GM23338 (cell line): ENCODE measurements at regions not wholly inside any gene's neighbourhood (a gene's known extent, or its start where the extent isn't known, plus 50 kb on each side); places are given as distances from the start of the nearest gene placed in this dataset.

Experiments used
- REST ChIP-seq: IDR thresholded peaks from one replicate; pipeline ENCODE4 v1.6.1; 2018; ENCODE audit warnings: antibody characterized with exemption; ENCODE audit not compliant: unreplicated experiment
- TF ChIP-seq, protein P1 (sequence below), 2 experiments: fragments of 200-600 bp in 1 of 2; sonication (generic) in 1 of 2; conservative IDR thresholded peaks; 2 replicates each; pipeline versions ENCODE4 v1.5.1 to v1.6.1; 2016 to 2017; ENCODE audit warnings: antibody characterized with exemption in 2 of 2, low read depth in 2 of 2, mild to moderate bottlenecking in 2 of 2, moderate library complexity in 1 of 2

DNA sequence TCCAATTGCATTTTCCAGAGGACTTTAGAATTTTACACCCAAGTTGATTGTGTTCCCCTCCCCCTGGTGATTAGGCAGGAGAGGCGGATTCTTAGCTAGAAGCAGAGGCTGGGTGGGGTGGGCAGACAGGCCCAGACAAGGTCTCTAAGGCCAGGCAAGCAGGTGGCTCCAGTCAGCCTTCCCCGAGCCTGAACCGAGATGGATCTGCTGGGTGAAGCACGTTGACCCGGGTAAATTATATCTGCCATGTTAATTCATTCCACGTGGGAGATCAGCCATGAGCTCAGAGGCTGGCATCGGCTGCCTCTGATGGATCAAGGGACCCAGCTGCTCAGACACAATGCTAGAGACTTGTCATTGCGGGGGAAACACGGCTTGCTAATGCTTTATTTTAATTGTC is 159.5 kb upstream of the MAFB start:
- TF ChIP-seq, protein P1, sequence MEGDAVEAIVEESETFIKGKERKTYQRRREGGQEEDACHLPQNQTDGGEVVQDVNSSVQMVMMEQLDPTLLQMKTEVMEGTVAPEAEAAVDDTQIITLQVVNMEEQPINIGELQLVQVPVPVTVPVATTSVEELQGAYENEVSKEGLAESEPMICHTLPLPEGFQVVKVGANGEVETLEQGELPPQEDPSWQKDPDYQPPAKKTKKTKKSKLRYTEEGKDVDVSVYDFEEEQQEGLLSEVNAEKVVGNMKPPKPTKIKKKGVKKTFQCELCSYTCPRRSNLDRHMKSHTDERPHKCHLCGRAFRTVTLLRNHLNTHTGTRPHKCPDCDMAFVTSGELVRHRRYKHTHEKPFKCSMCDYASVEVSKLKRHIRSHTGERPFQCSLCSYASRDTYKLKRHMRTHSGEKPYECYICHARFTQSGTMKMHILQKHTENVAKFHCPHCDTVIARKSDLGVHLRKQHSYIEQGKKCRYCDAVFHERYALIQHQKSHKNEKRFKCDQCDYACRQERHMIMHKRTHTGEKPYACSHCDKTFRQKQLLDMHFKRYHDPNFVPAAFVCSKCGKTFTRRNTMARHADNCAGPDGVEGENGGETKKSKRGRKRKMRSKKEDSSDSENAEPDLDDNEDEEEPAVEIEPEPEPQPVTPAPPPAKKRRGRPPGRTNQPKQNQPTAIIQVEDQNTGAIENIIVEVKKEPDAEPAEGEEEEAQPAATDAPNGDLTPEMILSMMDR (conservative IDR thresholded peaks at IDR 0.05; ENCODE audit: low read depth in 2 of 2), result no peak
- TF ChIP-seq REST, result no peak
